HCT116 (cell line): ENCODE measurements at regions not wholly inside any gene's neighbourhood (a gene's known extent, or its start where the extent isn't known, plus 50 kb on each side); places are given as distances from the start of the nearest gene placed in this dataset.

Experiments used
- CTCF ChIP-seq, 3 experiments: fragments of 200-600 bp in 1 of 3; sonication (generic) in 1 of 3; IDR thresholded peaks in 2 of 3; conservative IDR thresholded peaks in 1 of 3; 2 replicates each; pipeline ENCODE4 v1.5.1; 2012 to 2017; ENCODE audit warnings: low read depth in 2 of 3, low read length in 2 of 3, antibody characterized with exemption in 1 of 3, borderline replicate concordance in 1 of 3, control low read depth in 1 of 3, mild to moderate bottlenecking in 1 of 3, mixed read lengths in 1 of 3, mixed run types in 1 of 3, moderate library complexity in 1 of 3; ENCODE audit not compliant: insufficient read depth in 1 of 3
- EGR1 ChIP-seq: IDR thresholded peaks from 2 replicates; pipeline ENCODE4 v1.6.1; 2012; ENCODE audit warnings: low read depth
- JUND ChIP-seq: IDR thresholded peaks from 2 replicates; pipeline ENCODE4 v1.6.1; 2012
- YY1 ChIP-seq: IDR thresholded peaks from 2 replicates; pipeline ENCODE4 v1.6.1; 2011; ENCODE audit warnings: low read length, low read depth, moderate library complexity, mild to moderate bottlenecking; ENCODE audit not compliant: insufficient replicate concordance; ENCODE audit errors: extremely low read depth

DNA sequence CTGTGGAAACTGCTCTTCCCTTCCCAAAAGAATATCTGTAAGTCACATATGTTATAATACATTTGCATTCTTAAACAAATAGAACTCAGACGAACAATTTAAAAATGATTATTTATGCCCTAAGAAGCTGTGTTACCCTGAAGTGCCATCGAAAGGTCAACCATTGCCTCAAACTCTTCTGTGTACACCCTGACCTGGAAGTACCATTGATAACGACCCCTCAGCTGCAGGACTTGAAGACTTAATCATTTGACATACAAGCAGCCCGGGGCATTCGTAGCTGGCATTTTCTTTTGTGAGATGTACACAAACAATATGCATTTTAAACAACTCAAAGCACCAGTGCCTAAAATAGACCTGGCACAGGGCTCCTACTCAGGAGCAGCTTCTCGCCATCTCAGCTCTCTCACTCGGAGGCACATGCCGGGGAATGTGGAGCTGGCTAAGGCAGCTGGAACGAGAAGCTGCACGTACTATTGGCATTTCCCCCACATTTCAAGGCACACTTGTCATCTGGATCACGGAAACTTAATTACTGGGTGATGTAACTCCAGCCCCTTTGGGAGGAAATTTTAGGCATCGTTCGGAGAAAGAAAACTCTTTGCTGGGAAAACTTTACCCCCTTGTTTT is 170.0 kb upstream of the GALNT5 start:
- TF ChIP-seq JUND = no peak
- TF ChIP-seq CTCF (IDR thresholded peaks at IDR 0.05 in 2 of 3, conservative IDR thresholded peaks at IDR 0.05 in 1 of 3; ENCODE audit: borderline replicate concordance in 1 of 3, insufficient read depth in 1 of 3, low read depth in 2 of 3, low read length in 2 of 3) = no peak
- no peak for TF ChIP-seq EGR1
- TF ChIP-seq YY1 = no peak
